ENCODE measurements at regions not wholly inside any gene's neighbourhood (a gene's known extent, or its start where the extent isn't known, plus 50 kb on each side); places are given as distances from the start of the nearest gene placed in this dataset.

DNA sequence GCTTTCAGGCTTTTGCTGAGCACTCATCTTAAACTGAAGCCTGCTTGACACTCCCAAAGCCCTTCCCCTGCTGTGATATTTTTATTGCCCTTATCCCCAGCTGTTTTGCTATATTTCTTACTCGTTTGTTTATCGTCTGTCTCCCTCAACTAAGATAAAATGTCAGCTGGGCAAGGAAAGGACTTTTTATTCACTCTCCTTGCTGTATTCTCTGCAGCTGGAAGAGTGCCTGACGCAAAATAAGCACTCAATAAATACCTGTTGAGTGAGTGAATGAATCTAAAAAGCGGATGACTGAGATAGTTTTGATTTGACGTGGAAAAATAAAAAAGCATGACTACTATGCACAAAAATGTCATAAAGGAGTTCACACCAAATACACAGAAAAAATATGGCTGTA lies 84.8 kb upstream of the POMGNT2 start:
- TF ChIP-seq POLR2A (IDR thresholded peaks at IDR 0.05; ENCODE audit: extremely low read depth, insufficient read length) (no peak), MAX (IDR thresholded peaks at IDR 0.05; ENCODE audit: low read depth, low read length) (no peak)
- TF ChIP-seq, protein P1, sequence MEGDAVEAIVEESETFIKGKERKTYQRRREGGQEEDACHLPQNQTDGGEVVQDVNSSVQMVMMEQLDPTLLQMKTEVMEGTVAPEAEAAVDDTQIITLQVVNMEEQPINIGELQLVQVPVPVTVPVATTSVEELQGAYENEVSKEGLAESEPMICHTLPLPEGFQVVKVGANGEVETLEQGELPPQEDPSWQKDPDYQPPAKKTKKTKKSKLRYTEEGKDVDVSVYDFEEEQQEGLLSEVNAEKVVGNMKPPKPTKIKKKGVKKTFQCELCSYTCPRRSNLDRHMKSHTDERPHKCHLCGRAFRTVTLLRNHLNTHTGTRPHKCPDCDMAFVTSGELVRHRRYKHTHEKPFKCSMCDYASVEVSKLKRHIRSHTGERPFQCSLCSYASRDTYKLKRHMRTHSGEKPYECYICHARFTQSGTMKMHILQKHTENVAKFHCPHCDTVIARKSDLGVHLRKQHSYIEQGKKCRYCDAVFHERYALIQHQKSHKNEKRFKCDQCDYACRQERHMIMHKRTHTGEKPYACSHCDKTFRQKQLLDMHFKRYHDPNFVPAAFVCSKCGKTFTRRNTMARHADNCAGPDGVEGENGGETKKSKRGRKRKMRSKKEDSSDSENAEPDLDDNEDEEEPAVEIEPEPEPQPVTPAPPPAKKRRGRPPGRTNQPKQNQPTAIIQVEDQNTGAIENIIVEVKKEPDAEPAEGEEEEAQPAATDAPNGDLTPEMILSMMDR (IDR thresholded peaks at IDR 0.05; ENCODE audit: low read depth, low read length) = no peak
